MCF 10A (cell line): ENCODE measurements at regions not wholly inside any gene's neighbourhood (a gene's known extent, or its start where the extent isn't known, plus 50 kb on each side); places are given as distances from the start of the nearest gene placed in this dataset.

Source experiments
- BruUV-seq: library from RNA; stranded (reverse); fragments of 400-500 nt; replicated peaks from 2 replicates; lab custom pipeline; 2021; lab: Mats Ljungman, UMichigan
- CTCF ChIA-PET: fragments of 300-600 bp; sonication (Branson Sonifier 250); formaldehyde crosslinking; extraction: SDS; loops from one replicate; lab custom pipeline; 2021; ENCODE audit warnings: antibody characterized with exemption, inconsistent platforms; lab: Yijun Ruan, JAX
- POLR2A ChIA-PET: fragments of 300-600, 350-650 bp; sonication (Branson Sonifier 250); formaldehyde crosslinking; extraction: SDS; loops from one replicate; lab custom pipeline; 2020; ENCODE audit warnings: antibody characterized with exemption, inconsistent platforms; lab: Yijun Ruan, JAX
- DNase-seq: peaks from one replicate; pipeline ENCODE4 v3.0.0-alpha.2; 2018; ENCODE audit not compliant: unreplicated experiment
- H3K27ac Mint-ChIP-seq: one replicate; pipeline ENCODE4 v1.8.0; 2022; ENCODE audit warnings: mild to moderate bottlenecking, low read depth, mixed read lengths; ENCODE audit not compliant: unreplicated experiment
- H3K27me3 Mint-ChIP-seq: one replicate; pipeline ENCODE4 v1.8.0; 2022; ENCODE audit warnings: mixed read lengths; ENCODE audit not compliant: insufficient read depth, unreplicated experiment
- H3K36me3 Mint-ChIP-seq: one replicate; pipeline ENCODE4 v1.8.0; 2022; ENCODE audit warnings: mild to moderate bottlenecking, moderate library complexity, mixed read lengths; ENCODE audit not compliant: insufficient read depth, unreplicated experiment
- H3K4me1 Mint-ChIP-seq: one replicate; pipeline ENCODE4 v1.8.0; 2022; ENCODE audit warnings: mixed read lengths; ENCODE audit not compliant: insufficient read depth, unreplicated experiment
- H3K4me3 Mint-ChIP-seq: one replicate; pipeline ENCODE4 v1.8.0; 2022; ENCODE audit warnings: mild to moderate bottlenecking, moderate library complexity, mixed read lengths; ENCODE audit not compliant: unreplicated experiment
- H3K9me3 Mint-ChIP-seq: one replicate; pipeline ENCODE4 v1.8.0; 2022; ENCODE audit warnings: mixed read lengths; ENCODE audit not compliant: unreplicated experiment
- CTCF ChIP-seq: fragments of 200-600 bp; IDR thresholded peaks from one replicate; pipeline ENCODE4 v1.8.0; 2022; ENCODE audit warnings: antibody characterized with exemption, mild to moderate bottlenecking; ENCODE audit not compliant: unreplicated experiment
- intact Hi-C: fragments of 100-400 bp; cut with micrococcal nuclease; formaldehyde crosslinking; loops from 2 replicates; pipeline ENCODE4 v1.14.1; 2022

- Mint-ChIP-seq H3K27me3 (no peaks in the 10 kb centered on the region), H3K27ac (no peak overlapping the region), H3K4me3 (no peak overlapping the region), H3K9me3 (no peaks in the 10 kb centered on the region), H3K4me1 (no peaks in the 10 kb centered on the region), H3K36me3 (no peaks in the 10 kb centered on the region)
- intact Hi-C loops: no loop called here
- no TSS peak for BruUV-seq
- no peak for TF ChIP-seq CTCF
- ChIA-PET POLR2A (no interaction called here), CTCF (interaction anchor here (0.7 kb wide), 1 partner anchor 154 kb away, joined by 5 read pairs; no protein-coding TSS in a partner anchor)
- DNase-seq: no peak
These were observed 160.0 kb upstream of the PLEKHA5 start for GRCh38 chr12:18969512-18969911.

- Mint-ChIP-seq H3K4me3 (no peak overlapping the region), H3K4me1 (no peaks in the 10 kb centered on the region), H3K27ac (no peak overlapping the region), H3K36me3 (no peaks in the 10 kb centered on the region), H3K9me3 (no peaks in the 10 kb centered on the region), H3K27me3 (no peaks in the 10 kb centered on the region)
- DNase-seq: no peak
- ChIA-PET POLR2A (no interaction called here), CTCF (interaction anchor here (0.9 kb wide), 1 partner anchor 8 kb away, joined by 5 read pairs; no protein-coding TSS in a partner anchor)
- TF ChIP-seq CTCF: no peak
- BruUV-seq: no TSS peak
- intact Hi-C loops: no loop called here
These were observed 158.9 kb upstream of the PLEKHA5 start for GRCh38 chr12:18970603-18971002.

GRCh38 chr12:18971932-18972331 lies 157.6 kb upstream of the PLEKHA5 start:
- Mint-ChIP-seq H3K4me1 (no peaks in the 10 kb centered on the region), H3K4me3 (no peak overlapping the region), H3K9me3 (peaks cover 7% of the 10 kb centered on the region), H3K27me3 (no peaks in the 10 kb centered on the region), H3K27ac (no peak overlapping the region), H3K36me3 (no peaks in the 10 kb centered on the region)
- no TSS peak for BruUV-seq
- TF ChIP-seq CTCF: no peak
- intact Hi-C loops: no loop called here
- DNase-seq: no peak
- CTCF ChIA-PET: no interaction called here
- POLR2A ChIA-PET: no interaction called here

GRCh38 chr12:18975933-18976332 lies 153.6 kb upstream of the PLEKHA5 start:
- Mint-ChIP-seq H3K9me3 (peaks cover 18% of the 10 kb centered on the region), H3K4me1 (no peaks in the 10 kb centered on the region), H3K27ac (no peak overlapping the region), H3K36me3 (no peaks in the 10 kb centered on the region), H3K27me3 (no peaks in the 10 kb centered on the region), H3K4me3 (no peak overlapping the region)
- BruUV-seq: no TSS peak
- ChIA-PET CTCF (no interaction called here), POLR2A (no interaction called here)
- DNase-seq: no peak
- no peak for TF ChIP-seq CTCF
- intact Hi-C loops: no loop called here
